ENCODE measurements at regions not wholly inside any gene's neighbourhood (a gene's known extent, or its start where the extent isn't known, plus 50 kb on each side); places are given as distances from the start of the nearest gene placed in this dataset.

DNA sequence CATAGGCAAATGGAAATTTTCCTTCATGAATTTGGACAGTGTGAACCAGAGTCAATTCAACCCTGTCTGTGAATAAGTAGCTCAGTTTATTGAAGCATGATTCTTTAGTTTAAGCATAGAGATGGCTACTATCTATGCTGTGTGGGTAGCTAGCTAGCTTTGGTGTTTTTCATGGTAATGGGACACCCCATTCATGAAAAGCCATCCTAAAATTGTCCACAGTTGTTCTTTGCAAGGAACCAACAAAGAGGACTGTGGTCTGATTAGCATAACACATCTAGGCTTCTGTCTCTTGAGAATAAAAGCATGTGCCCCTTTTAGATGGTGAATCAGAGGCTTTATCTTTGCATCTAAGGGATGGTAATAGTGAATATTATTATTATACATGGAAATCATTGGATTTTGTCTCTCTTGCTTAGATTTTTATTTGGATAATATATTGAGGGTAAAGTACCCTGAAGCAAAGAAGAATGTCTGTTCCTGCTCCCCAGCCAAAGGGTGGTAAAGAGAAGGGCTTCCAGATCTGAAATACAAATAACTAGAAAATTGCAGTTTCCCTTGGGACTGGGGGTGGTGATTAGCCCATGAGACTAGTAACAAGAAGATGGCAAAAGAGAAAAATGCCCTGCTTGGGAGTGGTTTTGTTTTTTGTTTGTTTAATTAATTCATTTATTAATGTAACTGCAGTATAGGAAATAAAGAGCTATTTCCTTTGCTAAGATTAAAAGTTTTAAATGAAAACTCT, 624.2 kb upstream of the ZNF608 start:
- TF ChIP-seq ZBTB7A (IDR thresholded peaks at IDR 0.05; ENCODE audit: low read depth) (no peak), RAD21 (IDR thresholded peaks at IDR 0.05; ENCODE audit: low read depth) (no peak), TCF12 (IDR thresholded peaks at IDR 0.05; ENCODE audit: low read depth) (no peak), CEBPB (IDR thresholded peaks at IDR 0.05) (no peak), TAF1 (IDR thresholded peaks at IDR 0.05; ENCODE audit: low read depth) (no peak), EGR1 (IDR thresholded peaks at IDR 0.05) (no peak), EP300 (IDR thresholded peaks at IDR 0.05; ENCODE audit: borderline replicate concordance) (no peak), YY1 (IDR thresholded peaks at IDR 0.05; ENCODE audit: low read depth) (no peak), FOXM1 (IDR thresholded peaks at IDR 0.05; ENCODE audit: borderline replicate concordance, low read depth) (no peak), TEAD4 (IDR thresholded peaks at IDR 0.05) (no peak), CREB1 (IDR thresholded peaks at IDR 0.05; ENCODE audit: low read depth) (no peak), NFIC (IDR thresholded peaks at IDR 0.05) (no peak)
- TF ChIP-seq, protein P1, sequence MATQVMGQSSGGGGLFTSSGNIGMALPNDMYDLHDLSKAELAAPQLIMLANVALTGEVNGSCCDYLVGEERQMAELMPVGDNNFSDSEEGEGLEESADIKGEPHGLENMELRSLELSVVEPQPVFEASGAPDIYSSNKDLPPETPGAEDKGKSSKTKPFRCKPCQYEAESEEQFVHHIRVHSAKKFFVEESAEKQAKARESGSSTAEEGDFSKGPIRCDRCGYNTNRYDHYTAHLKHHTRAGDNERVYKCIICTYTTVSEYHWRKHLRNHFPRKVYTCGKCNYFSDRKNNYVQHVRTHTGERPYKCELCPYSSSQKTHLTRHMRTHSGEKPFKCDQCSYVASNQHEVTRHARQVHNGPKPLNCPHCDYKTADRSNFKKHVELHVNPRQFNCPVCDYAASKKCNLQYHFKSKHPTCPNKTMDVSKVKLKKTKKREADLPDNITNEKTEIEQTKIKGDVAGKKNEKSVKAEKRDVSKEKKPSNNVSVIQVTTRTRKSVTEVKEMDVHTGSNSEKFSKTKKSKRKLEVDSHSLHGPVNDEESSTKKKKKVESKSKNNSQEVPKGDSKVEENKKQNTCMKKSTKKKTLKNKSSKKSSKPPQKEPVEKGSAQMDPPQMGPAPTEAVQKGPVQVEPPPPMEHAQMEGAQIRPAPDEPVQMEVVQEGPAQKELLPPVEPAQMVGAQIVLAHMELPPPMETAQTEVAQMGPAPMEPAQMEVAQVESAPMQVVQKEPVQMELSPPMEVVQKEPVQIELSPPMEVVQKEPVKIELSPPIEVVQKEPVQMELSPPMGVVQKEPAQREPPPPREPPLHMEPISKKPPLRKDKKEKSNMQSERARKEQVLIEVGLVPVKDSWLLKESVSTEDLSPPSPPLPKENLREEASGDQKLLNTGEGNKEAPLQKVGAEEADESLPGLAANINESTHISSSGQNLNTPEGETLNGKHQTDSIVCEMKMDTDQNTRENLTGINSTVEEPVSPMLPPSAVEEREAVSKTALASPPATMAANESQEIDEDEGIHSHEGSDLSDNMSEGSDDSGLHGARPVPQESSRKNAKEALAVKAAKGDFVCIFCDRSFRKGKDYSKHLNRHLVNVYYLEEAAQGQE (IDR thresholded peaks at IDR 0.05; ENCODE audit: low read depth), result no peak
- TF ChIP-seq, protein P2, sequence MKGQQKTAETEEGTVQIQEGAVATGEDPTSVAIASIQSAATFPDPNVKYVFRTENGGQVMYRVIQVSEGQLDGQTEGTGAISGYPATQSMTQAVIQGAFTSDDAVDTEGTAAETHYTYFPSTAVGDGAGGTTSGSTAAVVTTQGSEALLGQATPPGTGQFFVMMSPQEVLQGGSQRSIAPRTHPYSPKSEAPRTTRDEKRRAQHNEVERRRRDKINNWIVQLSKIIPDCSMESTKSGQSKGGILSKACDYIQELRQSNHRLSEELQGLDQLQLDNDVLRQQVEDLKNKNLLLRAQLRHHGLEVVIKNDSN (IDR thresholded peaks at IDR 0.05), result no peak
- TF ChIP-seq, protein P3, sequence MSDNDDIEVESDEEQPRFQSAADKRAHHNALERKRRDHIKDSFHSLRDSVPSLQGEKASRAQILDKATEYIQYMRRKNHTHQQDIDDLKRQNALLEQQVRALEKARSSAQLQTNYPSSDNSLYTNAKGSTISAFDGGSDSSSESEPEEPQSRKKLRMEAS (IDR thresholded peaks at IDR 0.05), result no peak

DNA sequence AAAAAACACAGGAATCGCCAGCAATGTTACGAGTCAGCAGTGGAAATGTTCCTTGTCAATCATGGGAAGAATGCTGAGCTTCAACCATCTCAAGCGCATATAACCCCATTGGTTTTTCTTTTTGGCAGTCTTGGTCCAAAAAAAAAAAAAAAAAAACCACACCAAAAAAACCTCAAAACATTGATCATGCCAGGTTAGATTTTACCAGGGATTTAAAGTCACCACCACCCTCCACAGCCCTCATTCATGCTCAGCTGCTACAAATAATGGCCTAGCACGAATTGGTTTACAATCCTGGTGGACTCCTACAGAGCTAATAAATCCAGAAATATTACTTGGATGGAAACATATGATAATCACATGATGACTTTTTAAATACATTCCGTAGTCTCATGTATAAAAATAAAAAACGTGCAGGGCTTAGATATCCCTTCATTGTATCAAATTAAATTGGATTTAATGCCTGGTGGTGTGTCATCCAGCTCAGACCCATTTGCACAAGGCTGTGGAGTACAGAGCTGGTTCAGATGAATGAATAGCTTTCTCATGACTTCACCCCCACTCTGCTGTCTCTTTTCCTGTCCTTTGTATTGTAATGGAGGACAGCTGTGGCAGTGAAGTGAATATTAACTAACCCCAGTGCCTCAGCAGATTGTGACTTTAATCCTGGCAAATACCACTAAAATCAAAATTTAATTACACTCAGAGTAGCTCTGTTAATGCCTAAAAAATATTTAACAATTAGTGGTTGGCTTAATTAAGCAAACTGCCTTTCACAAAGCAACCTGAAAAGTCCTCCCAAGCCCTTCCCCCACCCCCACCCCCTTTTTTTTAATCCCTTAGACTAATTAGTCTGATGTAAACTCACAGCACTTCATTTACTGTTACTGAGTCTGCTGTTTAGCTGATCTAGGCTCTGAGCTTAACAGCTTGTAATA, 626.5 kb upstream of the ZNF608 start:
- TF ChIP-seq NFIC (IDR thresholded peaks at IDR 0.05) (no peak), YY1 (IDR thresholded peaks at IDR 0.05; ENCODE audit: low read depth) (no peak), CEBPB (IDR thresholded peaks at IDR 0.05) (no peak), TAF1 (IDR thresholded peaks at IDR 0.05; ENCODE audit: low read depth) (no peak), ZBTB7A (IDR thresholded peaks at IDR 0.05; ENCODE audit: low read depth) (no peak), CREB1 (IDR thresholded peaks at IDR 0.05; ENCODE audit: low read depth) (no peak), TCF12 (IDR thresholded peaks at IDR 0.05; ENCODE audit: low read depth) (no peak), EGR1 (IDR thresholded peaks at IDR 0.05) (no peak), FOXM1 (IDR thresholded peaks at IDR 0.05; ENCODE audit: borderline replicate concordance, low read depth) (no peak), RAD21 (IDR thresholded peaks at IDR 0.05; ENCODE audit: low read depth) (no peak), TEAD4 (IDR thresholded peaks at IDR 0.05) (no peak), EP300 (IDR thresholded peaks at IDR 0.05; ENCODE audit: borderline replicate concordance) (no peak)
- TF ChIP-seq, protein P2 (IDR thresholded peaks at IDR 0.05), result no peak
- TF ChIP-seq, protein P1 (IDR thresholded peaks at IDR 0.05; ENCODE audit: low read depth), result no peak
- TF ChIP-seq, protein P3 (IDR thresholded peaks at IDR 0.05), result no peak

DNA sequence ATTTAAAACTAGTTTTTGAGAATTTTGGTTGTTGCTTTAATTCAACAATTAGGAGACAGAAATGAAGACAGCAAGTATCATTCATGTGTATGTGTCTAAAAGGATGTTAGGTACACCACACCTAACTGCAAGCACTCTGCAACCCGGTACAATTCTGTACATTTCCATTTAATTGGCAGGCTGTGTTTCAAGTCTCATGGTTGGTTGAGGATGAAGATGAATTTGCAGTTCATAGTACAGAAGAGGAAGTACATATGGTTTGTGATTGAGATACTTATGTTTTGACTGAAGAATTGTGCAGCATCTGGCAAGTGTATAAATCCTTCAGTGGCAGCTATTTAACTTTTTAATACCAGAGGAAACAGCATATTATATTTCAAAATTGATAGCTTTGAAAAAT, 628.7 kb upstream of the ZNF608 start:
- TF ChIP-seq FOXM1 (IDR thresholded peaks at IDR 0.05; ENCODE audit: borderline replicate concordance, low read depth), result no peak
- TF ChIP-seq TAF1 (IDR thresholded peaks at IDR 0.05; ENCODE audit: low read depth), result no peak

DNA sequence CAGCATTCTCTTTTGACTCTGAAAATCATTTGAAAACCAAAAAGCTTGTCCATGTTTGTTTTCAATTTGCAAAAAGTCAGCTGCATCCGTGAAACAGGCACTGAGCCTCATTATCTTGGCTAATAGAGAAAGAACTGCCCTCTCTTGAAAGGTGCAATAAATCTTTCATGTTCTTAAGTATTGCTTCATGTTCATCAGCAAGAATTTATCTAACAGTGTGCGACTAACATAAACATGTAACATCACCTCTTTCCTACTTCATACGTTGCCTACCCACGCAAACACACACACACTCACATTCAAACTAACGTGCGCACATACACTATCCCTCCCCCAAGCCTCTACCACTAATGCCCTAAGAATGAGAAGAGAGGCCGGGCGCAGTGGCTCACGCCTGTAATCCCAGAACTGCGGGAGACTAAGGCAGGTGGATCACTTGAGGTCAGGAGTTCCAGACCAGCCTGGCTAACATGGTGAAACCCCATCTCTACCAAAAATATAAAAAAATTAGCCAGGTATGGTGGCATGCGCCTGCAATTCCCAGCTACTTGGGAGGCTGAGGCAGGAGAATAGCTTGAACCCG, 629.7 kb upstream of the ZNF608 start:
- TF ChIP-seq, protein P2 (IDR thresholded peaks at IDR 0.05), result no peak
- TF ChIP-seq EP300 (IDR thresholded peaks at IDR 0.05; ENCODE audit: borderline replicate concordance) (no peak), FOXM1 (IDR thresholded peaks at IDR 0.05; ENCODE audit: borderline replicate concordance, low read depth) (no peak), ZBTB7A (IDR thresholded peaks at IDR 0.05; ENCODE audit: low read depth) (no peak), TCF12 (IDR thresholded peaks at IDR 0.05; ENCODE audit: low read depth) (no peak), CREB1 (IDR thresholded peaks at IDR 0.05; ENCODE audit: low read depth) (no peak), NFIC (IDR thresholded peaks at IDR 0.05) (no peak)
